Tibial artery (tissue), 4 donors: ENCODE measurements at regions not wholly inside any gene's neighbourhood (a gene's known extent, or its start where the extent isn't known, plus 50 kb on each side); places are given as distances from the start of the nearest gene placed in this dataset.

Source experiments
- DNase-seq, 2 donors: peaks; one replicate each; pipeline ENCODE4 v3.0.0-alpha.2; 2019
- H3K27ac ChIP-seq, 2 donors: fragments of 200-600 bp; sonication (generic) in 1 of 2; 1 replicate in 1 of 2; 2 replicates in 1 of 2; pipeline ENCODE4 v1.5.1; 2018 to 2019; ENCODE audit warnings: mild to moderate bottlenecking in 1 of 2
- H3K27me3 ChIP-seq, 2 donors: fragments of 200-600 bp; sonication (generic) in 1 of 2; one replicate each; pipeline versions ENCODE4 v1.5.1 to v1.6.0; 2016 to 2019
- H3K36me3 ChIP-seq, 3 donors: fragments of 200-600 bp; sonication (generic) in 2 of 3; one replicate each; pipeline ENCODE4 v1.5.1; 2016 to 2019; ENCODE audit warnings: mild to moderate bottlenecking in 2 of 3
- H3K4me1 ChIP-seq, 4 donors: fragments of 200-600 bp; sonication (generic) in 2 of 4; 1 replicate in 3 of 4; 2 replicates in 1 of 4; pipeline ENCODE4 v1.5.1; 2016 to 2019
- H3K4me3 ChIP-seq, 2 donors: fragments of 200-600 bp; sonication (generic) in 1 of 2; 1 replicate in 1 of 2; 2 replicates in 1 of 2; pipeline ENCODE4 v1.5.1; 2018 to 2019; ENCODE audit warnings: mild to moderate bottlenecking in 2 of 2
- H3K9me3 ChIP-seq, 3 donors: fragments of 200-600 bp; sonication (generic) in 1 of 3; one replicate each; pipeline ENCODE4 v1.5.1; 2016 to 2019
- CTCF ChIP-seq, 2 experiments: fragments of 200-600 bp in 1 of 2; fragments of 450-650 bp in 1 of 2; IDR thresholded peaks; one replicate each; pipeline ENCODE4 v1.5.1; 2017 to 2019; ENCODE audit warnings: antibody characterized with exemption in 2 of 2, mild to moderate bottlenecking in 1 of 2, moderate library complexity in 1 of 2
- intact Hi-C: fragments of 100-400 bp; cut with DNase I; formaldehyde crosslinking; loops from one replicate; pipeline ENCODE4 v1.15.0; 2023; ENCODE audit warnings: low total_unique reads

DNA sequence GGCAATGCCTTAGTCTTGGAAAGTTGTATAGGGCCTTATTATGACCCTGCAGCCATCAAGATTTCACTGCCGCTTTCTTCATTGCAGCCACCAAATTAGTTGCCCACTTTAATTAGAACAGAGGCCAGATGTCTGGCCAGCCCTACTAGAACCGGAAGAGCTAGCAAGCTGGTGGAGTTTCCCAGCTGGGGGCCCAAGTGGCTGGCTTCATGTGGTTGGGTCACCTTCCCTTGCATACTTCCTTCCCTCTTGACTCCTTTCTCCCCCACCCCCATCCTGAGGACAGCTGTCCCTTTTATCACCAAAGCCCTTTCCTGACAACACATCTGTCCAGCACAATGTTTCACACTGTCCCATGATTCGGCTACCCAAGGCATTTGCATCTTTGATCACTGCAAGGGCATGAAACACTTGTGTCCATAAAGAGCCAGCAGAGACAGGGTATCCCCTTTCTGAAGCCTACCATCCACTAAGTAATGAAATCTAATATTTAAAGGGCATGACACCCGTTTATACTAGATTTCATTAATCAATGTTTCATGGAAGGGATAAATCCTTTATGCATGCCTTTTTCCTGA lies 187.2 kb downstream of the BCL11A start:
- intact Hi-C loops, result no loop called here
- no peak for TF ChIP-seq CTCF (IDR thresholded peaks at IDR 0.05)
- H3K9me3 ChIP-seq, result no peaks in the 10 kb centered on the region
- DNase-seq, result no peak
- no peaks in the 10 kb centered on the region for H3K36me3 ChIP-seq
- H3K4me1 ChIP-seq, result no peaks in the 10 kb centered on the region
- no peak overlapping the region for H3K4me3 ChIP-seq
- no peaks in the 10 kb centered on the region for H3K27me3 ChIP-seq
- no peak overlapping the region for H3K27ac ChIP-seq

DNA sequence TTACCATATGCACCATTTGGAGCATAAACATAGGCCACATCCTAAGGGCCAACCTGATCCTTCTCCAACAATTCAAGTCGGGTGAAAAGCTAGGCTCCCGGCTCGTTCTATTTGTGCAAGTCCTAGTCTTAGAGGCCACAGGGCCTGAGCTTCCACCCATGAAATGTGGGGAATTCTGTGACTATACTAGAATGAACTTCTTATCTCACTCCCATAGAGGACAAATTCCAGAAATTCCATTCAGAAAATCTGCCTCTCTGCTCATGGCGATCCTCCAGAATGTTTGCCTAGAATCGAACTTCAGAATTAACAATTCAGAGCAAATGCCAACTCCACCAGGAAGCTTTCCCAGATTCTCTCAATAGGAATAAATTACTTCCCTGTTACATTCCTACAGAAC lies 187.9 kb downstream of the BCL11A start:
- no peaks in the 10 kb centered on the region for H3K27me3 ChIP-seq
- intact Hi-C loops, result no loop called here
- no peak for TF ChIP-seq CTCF (IDR thresholded peaks at IDR 0.05)
- no peak for DNase-seq
- no peak overlapping the region for H3K4me3 ChIP-seq
- H3K4me1 ChIP-seq, result no peaks in the 10 kb centered on the region
- H3K27ac ChIP-seq, result no peak overlapping the region
- H3K36me3 ChIP-seq, result no peaks in the 10 kb centered on the region
- no peaks in the 10 kb centered on the region for H3K9me3 ChIP-seq

- H3K4me1 ChIP-seq, result no peaks in the 10 kb centered on the region
- no peak overlapping the region for H3K4me3 ChIP-seq
- intact Hi-C loops, result no loop called here
- DNase-seq, result no peak
- TF ChIP-seq CTCF (IDR thresholded peaks at IDR 0.05), result no peak
- no peaks in the 10 kb centered on the region for H3K9me3 ChIP-seq
- H3K36me3 ChIP-seq, result no peaks in the 10 kb centered on the region
- H3K27ac ChIP-seq, result no peak overlapping the region
- H3K27me3 ChIP-seq, result no peaks in the 10 kb centered on the region
Measured at GRCh38 chr2:60364491-60364890, 189.0 kb downstream of the BCL11A start.

DNA sequence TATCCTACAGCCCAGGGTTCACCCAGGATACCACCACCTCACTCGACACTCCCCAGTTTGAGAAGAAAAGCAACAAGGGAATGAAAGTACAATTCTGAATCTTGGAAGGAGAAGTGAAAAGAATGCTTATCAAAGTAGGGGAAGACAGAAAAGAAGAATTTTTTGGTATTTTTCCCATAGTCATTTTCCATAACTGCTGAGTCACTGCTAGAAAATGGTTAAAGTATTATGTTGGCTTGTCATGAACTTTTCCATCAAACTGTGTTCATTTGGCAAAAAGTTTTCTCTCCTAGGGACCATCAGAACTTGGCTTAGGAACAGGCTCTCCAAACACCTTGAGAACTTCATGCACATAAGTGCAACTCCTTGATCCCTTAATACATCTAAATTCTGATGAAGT lies 192.0 kb downstream of the BCL11A start:
- Histone ChIP-seq H3K27ac (no peak overlapping the region), H3K4me3 (no peak overlapping the region), H3K9me3 (no peaks in the 10 kb centered on the region), H3K4me1 (no peaks in the 10 kb centered on the region), H3K36me3 (no peaks in the 10 kb centered on the region), H3K27me3 (no peaks in the 10 kb centered on the region)
- intact Hi-C loops, result no loop called here
- no peak for TF ChIP-seq CTCF (IDR thresholded peaks at IDR 0.05)
- no peak for DNase-seq

- no peaks in the 10 kb centered on the region for H3K9me3 ChIP-seq
- H3K4me3 ChIP-seq, result no peak overlapping the region
- no peaks in the 10 kb centered on the region for H3K4me1 ChIP-seq
- TF ChIP-seq CTCF (IDR thresholded peaks at IDR 0.05), result no peak
- no peaks in the 10 kb centered on the region for H3K36me3 ChIP-seq
- no peak overlapping the region for H3K27ac ChIP-seq
- no peak for DNase-seq
- intact Hi-C loops, result no loop called here
- no peaks in the 10 kb centered on the region for H3K27me3 ChIP-seq
Measured at GRCh38 chr2:60359569-60359968, 193.9 kb downstream of the BCL11A start.

DNA sequence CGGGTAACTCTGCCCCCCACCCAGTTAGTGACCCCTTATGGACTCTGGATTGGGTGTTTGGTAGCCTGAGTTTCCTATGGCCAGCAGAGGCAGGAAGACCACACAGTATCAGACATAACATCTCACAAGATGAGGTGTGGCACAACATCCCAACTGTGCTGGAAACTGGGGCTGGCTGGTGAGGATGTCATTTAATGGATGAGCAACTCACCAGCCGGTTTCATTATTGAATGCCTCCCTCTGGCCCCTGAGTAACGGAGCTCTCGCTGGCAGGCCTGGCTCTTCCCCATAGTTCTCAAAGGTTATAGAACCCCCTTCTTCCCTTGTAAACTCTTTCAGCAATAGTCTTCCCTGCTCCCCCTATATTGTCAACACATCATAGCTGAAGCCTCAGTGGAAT lies 195.0 kb downstream of the BCL11A start:
- no peak overlapping the region for H3K27ac ChIP-seq
- TF ChIP-seq CTCF (IDR thresholded peaks at IDR 0.05), result no peak
- intact Hi-C loops, result no loop called here
- no peaks in the 10 kb centered on the region for H3K27me3 ChIP-seq
- H3K9me3 ChIP-seq, result no peaks in the 10 kb centered on the region
- H3K4me3 ChIP-seq, result no peak overlapping the region
- no peak for DNase-seq
- H3K4me1 ChIP-seq, result no peaks in the 10 kb centered on the region
- no peaks in the 10 kb centered on the region for H3K36me3 ChIP-seq
